ENCODE measurements at regions not wholly inside any gene's neighbourhood (a gene's known extent, or its start where the extent isn't known, plus 50 kb on each side); places are given as distances from the start of the nearest gene placed in this dataset.

GRCh38 chr2:15776629-15776919 is 163.8 kb upstream of the MYCN start:
- H3K4me2 ChIP-seq (ENCODE audit: low read depth, low read length) = no peak overlapping the region
- TF ChIP-seq EZH2 (optimal IDR thresholded peaks at IDR 0.05; ENCODE audit: low read depth, low read length) = no peak
- TF ChIP-seq EZH2phosphoT487 (IDR thresholded peaks at IDR 0.05; ENCODE audit: low read length) = no peak
- TF ChIP-seq CTCF (IDR thresholded peaks at IDR 0.05; ENCODE audit: low read length) = no peak
- H3K27ac ChIP-seq (ENCODE audit: low read length) = no peak overlapping the region
- H4K20me1 ChIP-seq (ENCODE audit: insufficient read depth, low read length) = no peaks in the 10 kb centered on the region
- H3K79me2 ChIP-seq (ENCODE audit: low read length) = no peaks in the 10 kb centered on the region
- H3K4me3 ChIP-seq (ENCODE audit: low read length) = no peak overlapping the region
- no peak overlapping the region for H3K9ac ChIP-seq (ENCODE audit: low read length)
- no peak for DNase-seq
- H3K9me3 ChIP-seq (replicated peaks; ENCODE audit: insufficient read depth, low read length) = no peaks in the 10 kb centered on the region
- no peaks in the 10 kb centered on the region for H3K9me2 ChIP-seq (replicated peaks; ENCODE audit: insufficient read depth, low read length)
- H3F3A ChIP-seq (ENCODE audit: insufficient read depth, low read length) = no peaks in the 10 kb centered on the region
- H2AFZ ChIP-seq (ENCODE audit: low read length) = no peak overlapping the region
- H3K36me3 ChIP-seq (replicated peaks; ENCODE audit: insufficient read depth, low read length) = no peaks in the 10 kb centered on the region
- no peaks in the 10 kb centered on the region for H3K27me3 ChIP-seq (replicated peaks; ENCODE audit: insufficient read depth, low read length)
- no peaks in the 10 kb centered on the region for H3K4me1 ChIP-seq (ENCODE audit: low read length)

GRCh38 chr2:15776992-15777702 is 163.2 kb upstream of the MYCN start:
- H2AFZ ChIP-seq (ENCODE audit: low read length) = no peak overlapping the region
- DNase-seq = no peak
- H3K9me2 ChIP-seq (replicated peaks; ENCODE audit: insufficient read depth, low read length) = no peaks in the 10 kb centered on the region
- no peaks in the 10 kb centered on the region for H4K20me1 ChIP-seq (ENCODE audit: insufficient read depth, low read length)
- no peaks in the 10 kb centered on the region for H3F3A ChIP-seq (ENCODE audit: insufficient read depth, low read length)
- H3K4me1 ChIP-seq (ENCODE audit: low read length) = no peaks in the 10 kb centered on the region
- no peaks in the 10 kb centered on the region for H3K36me3 ChIP-seq (replicated peaks; ENCODE audit: insufficient read depth, low read length)
- no peaks in the 10 kb centered on the region for H3K79me2 ChIP-seq (ENCODE audit: low read length)
- H3K4me2 ChIP-seq (ENCODE audit: low read depth, low read length) = no peak overlapping the region
- TF ChIP-seq CTCF (IDR thresholded peaks at IDR 0.05; ENCODE audit: low read length) (no peak), EZH2 (optimal IDR thresholded peaks at IDR 0.05; ENCODE audit: low read depth, low read length) (no peak), EZH2phosphoT487 (IDR thresholded peaks at IDR 0.05; ENCODE audit: low read length) (no peak)
- no peak overlapping the region for H3K9ac ChIP-seq (ENCODE audit: low read length)
- no peak overlapping the region for H3K27ac ChIP-seq (ENCODE audit: low read length)
- no peaks in the 10 kb centered on the region for H3K9me3 ChIP-seq (replicated peaks; ENCODE audit: insufficient read depth, low read length)
- no peaks in the 10 kb centered on the region for H3K27me3 ChIP-seq (replicated peaks; ENCODE audit: insufficient read depth, low read length)
- H3K4me3 ChIP-seq (ENCODE audit: low read length) = no peak overlapping the region

DNA sequence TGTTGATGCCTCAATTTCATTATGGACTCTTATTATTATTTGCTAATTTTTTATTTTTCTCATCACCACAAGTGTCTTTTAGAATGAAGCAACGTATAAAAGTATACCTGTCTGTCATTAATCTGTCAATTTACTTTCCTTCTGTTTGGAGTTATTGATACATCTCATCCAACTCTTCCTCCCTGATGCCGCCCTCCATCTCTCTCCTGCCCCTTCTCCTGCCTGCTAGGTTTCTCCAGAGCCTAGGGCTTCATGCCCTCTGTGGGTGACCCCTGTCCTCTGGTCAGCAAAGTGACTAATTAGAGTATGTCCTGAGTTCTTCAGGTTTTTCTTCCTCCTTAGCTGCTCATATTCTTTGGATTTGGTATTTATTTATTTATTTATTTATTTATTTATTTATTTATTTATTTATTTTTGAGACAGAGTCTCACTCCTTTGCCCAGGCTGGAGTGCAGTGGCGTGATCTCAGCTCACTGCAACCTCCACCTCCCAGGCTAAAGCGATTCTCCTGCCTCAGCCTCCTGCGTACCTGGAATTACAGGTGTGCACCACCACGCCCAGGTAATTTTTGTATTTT is 162.5 kb upstream of the MYCN start:
- H3K27ac ChIP-seq (ENCODE audit: low read length) = no peak overlapping the region
- no peaks in the 10 kb centered on the region for H3F3A ChIP-seq (ENCODE audit: insufficient read depth, low read length)
- no peaks in the 10 kb centered on the region for H3K36me3 ChIP-seq (replicated peaks; ENCODE audit: insufficient read depth, low read length)
- TF ChIP-seq EZH2 (optimal IDR thresholded peaks at IDR 0.05; ENCODE audit: low read depth, low read length) (no peak), EZH2phosphoT487 (IDR thresholded peaks at IDR 0.05; ENCODE audit: low read length) (no peak), CTCF (IDR thresholded peaks at IDR 0.05; ENCODE audit: low read length) (no peak)
- no peaks in the 10 kb centered on the region for H3K27me3 ChIP-seq (replicated peaks; ENCODE audit: insufficient read depth, low read length)
- no peaks in the 10 kb centered on the region for H3K79me2 ChIP-seq (ENCODE audit: low read length)
- no peak overlapping the region for H3K4me3 ChIP-seq (ENCODE audit: low read length)
- DNase-seq = no peak
- H3K9me3 ChIP-seq (replicated peaks; ENCODE audit: insufficient read depth, low read length) = no peaks in the 10 kb centered on the region
- H3K9me2 ChIP-seq (replicated peaks; ENCODE audit: insufficient read depth, low read length) = no peaks in the 10 kb centered on the region
- H3K4me1 ChIP-seq (ENCODE audit: low read length) = no peaks in the 10 kb centered on the region
- H3K4me2 ChIP-seq (ENCODE audit: low read depth, low read length) = no peak overlapping the region
- no peaks in the 10 kb centered on the region for H4K20me1 ChIP-seq (ENCODE audit: insufficient read depth, low read length)
- no peak overlapping the region for H3K9ac ChIP-seq (ENCODE audit: low read length)
- no peak overlapping the region for H2AFZ ChIP-seq (ENCODE audit: low read length)
